ENCODE measurements at regions not wholly inside any gene's neighbourhood (a gene's known extent, or its start where the extent isn't known, plus 50 kb on each side); places are given as distances from the start of the nearest gene placed in this dataset.

DNA sequence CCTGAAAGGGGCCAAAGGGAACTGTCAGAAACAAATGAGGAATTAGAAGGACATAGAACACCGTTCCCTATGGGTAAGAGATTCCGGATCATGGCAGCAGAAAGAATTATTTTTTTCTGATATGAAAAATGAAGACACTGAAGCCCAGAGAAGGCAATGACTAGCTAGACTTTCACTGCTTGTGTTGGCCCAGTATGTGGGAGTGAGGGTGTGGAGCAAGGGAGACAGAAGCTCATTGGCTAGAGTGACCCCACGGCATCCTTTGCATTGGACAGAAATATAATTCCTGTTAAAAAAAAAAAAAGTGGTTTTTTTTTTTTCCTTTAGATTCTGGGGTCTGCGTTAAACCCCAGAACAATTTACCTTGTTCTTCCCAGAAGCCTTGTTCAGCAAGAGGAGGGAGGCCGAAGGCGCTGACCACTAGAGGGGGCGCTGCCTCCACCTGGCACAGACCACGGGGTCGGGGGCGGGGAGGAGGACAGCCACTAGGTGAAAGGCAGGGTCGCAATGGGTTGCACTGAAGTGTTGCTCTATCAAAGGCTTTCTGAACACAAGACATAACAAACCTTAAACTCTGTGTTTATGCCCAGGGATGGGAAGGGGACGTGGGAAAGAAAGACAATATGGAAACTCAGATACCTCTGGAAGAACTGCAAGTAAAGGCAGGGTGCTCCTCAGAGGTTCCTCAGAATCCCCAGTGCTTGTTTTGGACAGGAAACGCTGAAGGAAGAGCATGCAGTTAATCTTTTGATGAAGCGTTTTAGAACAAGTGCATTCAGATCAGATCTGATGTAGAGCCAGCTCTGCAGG, 156.8 kb downstream of the KCNA5 start:
- FAIRE-seq: no peak

DNA sequence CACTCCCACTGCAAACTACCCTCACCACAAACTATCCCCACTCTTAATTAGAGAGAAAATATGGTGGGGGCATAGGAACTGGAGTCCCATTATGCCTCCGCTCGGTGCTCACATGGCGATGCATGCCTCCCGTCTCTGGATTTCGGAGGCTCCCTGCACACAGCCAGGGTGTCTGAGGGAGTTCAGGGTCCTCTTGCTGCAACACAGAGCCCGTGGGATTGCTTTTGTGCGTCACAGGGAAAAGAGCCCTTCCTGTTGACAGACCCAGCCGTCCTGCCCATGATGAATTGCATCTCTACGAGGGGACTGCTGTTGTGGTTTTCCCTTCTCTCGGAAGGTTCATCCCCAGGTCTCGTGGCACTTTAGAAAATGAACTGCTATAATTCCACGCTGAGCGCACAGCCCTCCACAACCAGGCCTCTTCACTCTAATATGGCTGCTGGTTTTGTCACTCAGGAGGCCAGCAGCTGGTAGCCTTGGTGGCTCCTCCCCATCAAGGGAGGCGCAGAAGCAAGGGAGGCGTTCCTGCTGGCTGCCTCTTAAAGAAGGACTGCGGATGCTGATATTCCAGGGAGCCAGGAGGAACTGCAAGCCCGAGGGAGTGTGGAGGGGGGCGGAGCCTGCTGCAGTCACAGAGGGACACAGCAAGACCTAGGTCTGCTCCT, 158.0 kb downstream of the KCNA5 start:
- no peak for FAIRE-seq

DNA sequence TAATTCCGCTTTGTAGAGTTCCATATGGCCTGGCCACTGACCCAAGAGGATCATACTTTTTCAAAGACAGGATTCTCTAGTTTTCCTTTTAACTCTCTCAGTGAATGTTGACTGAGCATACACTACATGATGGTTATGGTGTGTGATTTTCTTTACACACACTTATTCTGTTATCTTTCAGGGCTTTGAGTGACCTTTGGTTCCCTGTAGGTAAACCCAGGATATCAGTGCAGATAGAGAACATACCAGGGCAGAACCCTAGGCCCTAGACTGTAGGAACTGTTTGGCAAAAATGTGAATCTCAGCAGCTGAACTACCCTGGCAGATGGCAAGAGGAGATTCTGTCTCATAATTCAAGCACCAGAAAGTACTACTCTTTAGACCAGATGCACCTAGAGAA, 159.6 kb downstream of the KCNA5 start:
- FAIRE-seq: no peak

GRCh38 chr12:5203720-5204119, 160.0 kb downstream of the KCNA5 start:
- FAIRE-seq: no peak

DNA sequence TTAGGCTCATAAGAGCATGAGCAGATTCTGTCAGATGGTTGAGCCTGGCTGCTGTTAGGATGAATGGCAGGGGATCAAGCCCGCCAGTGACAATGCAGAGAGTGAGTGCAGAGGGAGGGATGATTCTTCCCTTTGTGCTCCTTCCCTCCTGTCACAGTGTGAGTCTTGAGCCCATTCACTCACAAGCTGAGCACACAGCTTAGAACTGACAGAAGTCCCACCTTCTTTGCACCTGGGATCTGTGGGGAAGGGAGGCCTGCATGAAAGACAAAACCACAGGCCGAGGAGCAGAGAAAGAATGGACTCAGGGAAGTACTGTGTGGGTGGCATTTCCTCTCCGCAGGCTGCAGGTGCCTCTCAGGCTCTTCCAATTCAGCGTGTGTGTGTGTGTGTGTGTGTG, 160.6 kb downstream of the KCNA5 start:
- FAIRE-seq: no peak

DNA sequence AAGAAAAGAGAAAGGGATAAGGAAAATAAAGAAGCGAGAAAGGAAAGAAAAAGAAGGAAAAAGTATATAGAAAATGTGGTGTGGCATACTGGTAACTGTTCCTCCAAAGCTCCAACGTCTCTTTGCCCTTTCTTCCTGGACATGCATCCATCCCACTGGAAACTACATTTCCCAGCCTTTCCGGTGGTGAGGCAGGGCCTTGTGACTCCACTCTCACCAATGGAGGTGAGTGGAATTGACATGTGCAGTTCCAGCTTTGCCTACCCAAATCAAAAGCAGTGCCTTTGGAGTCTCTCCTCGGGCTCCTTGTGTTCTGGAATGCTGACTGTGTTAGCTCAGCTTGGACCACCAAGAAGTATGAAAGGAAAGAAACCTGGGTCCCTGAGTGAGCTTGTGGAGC, 161.2 kb downstream of the KCNA5 start:
- no peak for FAIRE-seq

- no peak for FAIRE-seq
These were observed 162.9 kb downstream of the KCNA5 start for GRCh38 chr12:5206401-5207175.

- no peak for FAIRE-seq
These were observed 166.7 kb downstream of the KCNA5 start for GRCh38 chr12:5210179-5210922.

GRCh38 chr12:5210923-5211290, 167.2 kb downstream of the KCNA5 start:
- FAIRE-seq: no peak

DNA sequence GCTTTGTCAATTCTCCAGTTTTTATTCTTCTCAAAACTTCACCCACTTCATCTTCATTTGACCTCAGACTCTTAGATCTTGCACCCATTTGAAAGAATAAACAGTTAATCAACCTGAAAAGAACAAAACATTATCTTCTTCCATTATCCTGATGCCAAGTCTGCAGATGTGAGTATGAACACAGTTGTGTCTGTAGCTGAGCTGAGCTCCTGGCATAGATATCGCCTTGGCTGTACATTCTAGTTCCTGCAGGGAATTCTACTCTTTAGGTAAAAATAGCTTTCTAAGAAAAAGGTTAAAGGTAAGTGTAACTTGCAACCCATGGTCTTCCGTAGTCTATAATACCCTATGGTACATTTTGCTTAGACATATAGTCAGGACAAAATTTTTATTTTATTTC, 169.7 kb downstream of the KCNA5 start:
- no peak for FAIRE-seq

GRCh38 chr12:5213990-5214389, 170.3 kb downstream of the KCNA5 start:
- no peak for FAIRE-seq

DNA sequence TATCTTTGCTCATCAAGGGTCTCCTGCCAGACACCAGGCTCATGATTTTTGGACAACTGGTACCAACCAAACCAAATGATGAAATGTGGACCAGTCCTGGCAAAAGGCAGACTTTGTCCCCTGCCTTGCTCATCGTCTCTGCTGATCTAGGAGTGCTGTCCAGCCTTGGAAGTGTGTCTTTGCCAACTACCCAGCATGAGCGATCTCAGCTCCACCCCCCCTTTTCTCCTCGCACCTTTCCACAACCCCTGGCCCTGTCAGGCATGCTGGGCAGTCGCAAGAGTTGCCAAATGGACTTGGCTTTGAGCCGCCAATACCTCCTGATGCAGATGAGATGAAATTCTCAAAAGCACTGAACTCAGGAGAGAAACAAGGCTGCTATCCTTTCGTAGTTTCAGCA, 174.3 kb downstream of the KCNA5 start:
- no peak for FAIRE-seq

DNA sequence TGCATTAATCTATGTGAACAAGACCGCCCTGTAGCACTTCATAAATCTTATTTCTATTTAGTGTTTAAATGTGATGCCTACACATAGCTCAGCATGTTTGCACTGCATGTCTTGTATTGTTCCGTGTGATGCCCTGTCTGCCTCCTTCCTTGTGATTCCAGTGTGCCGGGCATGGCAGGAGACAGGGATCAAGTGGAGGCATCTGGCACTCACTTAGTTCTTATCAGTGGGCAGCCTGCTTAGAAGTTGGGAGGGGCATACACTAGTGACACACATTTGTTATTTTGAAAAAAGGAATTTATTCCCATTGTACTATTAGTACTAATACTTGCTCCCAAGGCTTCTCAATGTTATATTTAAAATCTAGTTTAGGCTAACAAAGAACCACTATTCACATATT, 176.4 kb downstream of the KCNA5 start:
- no peak for FAIRE-seq

- FAIRE-seq: no peak
These were observed 177.2 kb downstream of the KCNA5 start for GRCh38 chr12:5220835-5221234.

DNA sequence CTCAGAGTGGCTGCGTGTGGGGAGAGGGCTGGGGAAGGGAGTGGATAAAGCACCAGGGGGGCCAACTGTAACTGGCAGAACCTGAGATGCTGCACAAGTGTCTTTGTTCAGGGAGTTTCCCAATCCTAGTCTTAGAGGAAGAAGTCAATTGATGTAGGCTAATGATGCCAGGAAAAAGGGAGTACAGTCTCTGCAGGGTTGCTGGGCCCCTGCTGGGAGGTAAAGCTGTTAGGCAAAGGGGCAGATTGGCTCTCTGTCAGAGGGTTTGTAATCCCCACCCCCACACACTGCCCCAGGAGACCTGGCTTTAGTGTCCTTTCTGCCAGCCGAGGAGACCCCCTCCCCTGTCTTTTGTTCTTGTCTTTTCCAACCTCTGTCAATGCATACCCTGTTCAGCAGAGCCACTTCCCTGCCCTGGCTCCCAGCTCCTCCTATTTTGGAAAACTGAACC, 178.4 kb downstream of the KCNA5 start:
- FAIRE-seq: no peak

DNA sequence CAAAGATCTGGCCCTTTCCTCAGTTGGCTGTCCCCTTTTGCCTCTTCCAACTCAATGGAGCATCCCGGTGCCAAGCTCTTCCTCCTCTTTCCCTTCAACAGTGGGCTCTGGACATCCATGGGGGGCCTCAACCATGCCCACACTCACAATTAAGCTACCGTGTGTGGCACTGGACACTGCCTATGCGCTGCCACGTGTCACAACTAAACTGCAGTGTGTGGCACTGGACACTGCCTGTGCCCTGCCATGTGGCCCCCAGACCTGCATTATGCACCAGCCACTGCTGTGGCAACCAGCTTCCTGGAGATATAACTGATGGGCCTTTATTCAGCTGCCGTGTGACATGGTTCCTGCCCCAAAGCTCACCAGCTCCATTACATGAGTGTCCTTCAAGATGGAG, 179.1 kb downstream of the KCNA5 start:
- no peak for FAIRE-seq

GRCh38 chr12:5223881-5224280, 180.2 kb downstream of the KCNA5 start:
- no peak for FAIRE-seq

- no peak for FAIRE-seq
These were observed 182.9 kb downstream of the KCNA5 start for GRCh38 chr12:5226581-5226980.

DNA sequence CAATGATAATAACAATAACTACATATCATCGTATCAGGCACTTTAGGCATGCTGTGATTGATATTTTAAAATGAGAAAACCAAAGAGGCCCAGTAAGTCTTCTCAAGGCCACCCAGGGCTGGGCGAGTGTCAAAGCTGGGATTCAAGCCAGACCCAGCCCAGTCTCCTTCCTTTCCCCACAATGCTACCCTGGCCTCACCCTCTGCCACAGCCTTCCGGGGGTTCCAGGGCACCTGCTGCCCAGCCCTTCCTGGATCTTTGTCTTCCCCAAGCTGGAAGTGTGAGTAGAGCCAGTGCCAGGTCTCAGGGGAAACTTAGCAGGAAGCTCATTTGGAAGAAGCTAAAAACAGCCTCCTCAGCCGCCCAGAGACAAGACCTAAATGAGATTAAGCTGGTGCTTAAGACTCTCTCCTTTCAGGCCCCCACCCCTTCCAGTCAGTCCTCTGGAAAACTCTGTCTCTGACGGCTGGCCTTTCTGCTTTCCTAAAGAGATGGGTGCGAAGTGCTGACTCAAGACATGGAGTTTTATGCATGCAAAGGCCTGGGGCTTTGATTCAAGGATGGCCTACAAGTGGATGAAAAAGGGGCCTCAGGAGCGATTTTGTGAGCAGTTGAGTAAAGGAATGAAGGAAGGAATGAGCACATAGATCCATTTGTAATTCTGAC, 184.2 kb downstream of the KCNA5 start:
- FAIRE-seq: no peak

DNA sequence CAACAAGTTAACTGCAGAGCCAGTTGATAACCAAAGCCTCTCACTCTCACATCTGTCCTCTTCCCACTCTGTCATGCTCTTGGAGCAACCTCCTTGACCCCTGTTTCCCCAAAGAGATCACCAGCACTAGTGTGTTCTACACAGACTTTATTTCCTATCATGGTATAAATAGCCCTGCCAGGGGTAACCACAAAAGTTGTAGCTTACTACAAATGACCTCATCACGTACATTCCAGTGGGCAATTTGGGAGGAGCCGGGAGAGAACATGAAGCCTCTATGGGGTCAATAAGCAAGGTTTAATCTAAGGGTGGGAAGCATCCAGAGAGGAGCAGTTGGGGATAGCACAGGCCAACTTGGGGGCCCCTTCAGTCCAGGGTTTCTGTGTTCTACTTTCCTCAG, 186.5 kb downstream of the KCNA5 start:
- FAIRE-seq: no peak

GRCh38 chr12:5230861-5231260, 187.2 kb downstream of the KCNA5 start:
- FAIRE-seq: no peak

GRCh38 chr12:5232291-5232690, 188.6 kb downstream of the KCNA5 start:
- no peak for FAIRE-seq
